GM12891 (cell line): ENCODE measurements at regions not wholly inside any gene's neighbourhood (a gene's known extent, or its start where the extent isn't known, plus 50 kb on each side); places are given as distances from the start of the nearest gene placed in this dataset.

Source experiments
- PAX5 ChIP-seq: IDR thresholded peaks from 2 replicates; pipeline ENCODE4 v1.6.1; 2011; ENCODE audit warnings: low read length, moderate library complexity, mild to moderate bottlenecking; ENCODE audit not compliant: insufficient read depth, severe bottlenecking
- POLR2A ChIP-seq: IDR thresholded peaks from 2 replicates; pipeline ENCODE4 v1.6.1; 2011; ENCODE audit warnings: low read depth, low read length, control low read depth
- POLR2AphosphoS5 ChIP-seq: IDR thresholded peaks from 2 replicates; pipeline ENCODE4 v1.6.1; 2011; ENCODE audit warnings: low read depth, low read length, control low read depth
- POU2F2 ChIP-seq: IDR thresholded peaks from 2 replicates; pipeline ENCODE4 v1.6.1; 2011; ENCODE audit warnings: low read depth, mild to moderate bottlenecking, control low read depth, low read length, moderate library complexity
- SPI1 ChIP-seq: IDR thresholded peaks from 2 replicates; pipeline ENCODE4 v1.6.1; 2011; ENCODE audit warnings: low read depth, low read length, control low read depth
- TAF1 ChIP-seq: IDR thresholded peaks from 2 replicates; pipeline ENCODE4 v1.6.1; 2011; ENCODE audit warnings: low read depth, low read length, control low read depth

DNA sequence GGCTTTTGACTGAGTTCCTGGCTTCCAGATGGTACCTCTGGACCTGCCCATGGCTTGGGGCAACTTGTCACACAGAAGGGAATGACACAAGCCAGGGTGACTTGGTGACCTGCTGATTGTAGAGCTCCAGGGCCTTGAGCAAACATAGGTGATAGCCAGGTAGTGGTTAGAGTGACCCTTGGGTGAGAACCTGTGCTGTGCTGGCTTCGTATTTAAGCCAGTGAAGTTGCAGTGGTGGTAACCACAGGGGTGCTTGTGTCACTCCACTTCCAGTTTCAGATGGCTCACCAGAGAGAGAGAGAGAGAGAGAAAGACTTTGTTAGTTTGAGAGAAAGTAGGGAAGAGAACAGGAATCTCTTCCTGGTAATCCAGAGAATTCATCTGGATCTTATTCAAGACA, 471.6 kb downstream of the ZIC3 start:
- TF ChIP-seq POLR2AphosphoS5, result no peak
- TF ChIP-seq PAX5, result no peak
- TF ChIP-seq POLR2A, result no peak
- TF ChIP-seq TAF1, result no peak
- TF ChIP-seq POU2F2, result no peak
- TF ChIP-seq SPI1, result no peak
